ENCODE measurements at regions not wholly inside any gene's neighbourhood (a gene's known extent, or its start where the extent isn't known, plus 50 kb on each side); places are given as distances from the start of the nearest gene placed in this dataset.
"Not testable (repeated sequence)": the region's sequence is repeated elsewhere in the genome, so short reads cannot be mapped to it uniquely, and the experiment has no call there.

DNA sequence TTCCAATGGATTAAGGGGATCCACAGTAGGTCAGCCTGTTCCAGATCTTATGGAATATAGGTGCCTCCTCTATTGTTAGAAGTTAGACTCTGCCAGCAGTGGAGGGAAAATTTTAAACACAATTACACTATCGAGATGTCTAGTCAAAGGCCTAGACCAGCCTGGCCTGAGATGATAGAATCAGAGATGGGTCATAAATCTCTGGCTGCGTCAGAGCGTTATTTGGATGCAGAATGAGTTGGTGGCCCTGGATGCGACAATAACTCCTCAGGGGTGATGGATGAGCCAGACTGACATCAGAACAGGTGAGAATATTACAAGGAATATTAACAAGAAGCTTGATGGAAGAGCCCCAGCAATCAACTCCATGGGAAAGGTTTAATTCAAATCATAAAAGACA is 149.3 kb upstream of the TCF4 start:
- no peak for DNase-seq (ENCODE audit: low spot score)

DNA sequence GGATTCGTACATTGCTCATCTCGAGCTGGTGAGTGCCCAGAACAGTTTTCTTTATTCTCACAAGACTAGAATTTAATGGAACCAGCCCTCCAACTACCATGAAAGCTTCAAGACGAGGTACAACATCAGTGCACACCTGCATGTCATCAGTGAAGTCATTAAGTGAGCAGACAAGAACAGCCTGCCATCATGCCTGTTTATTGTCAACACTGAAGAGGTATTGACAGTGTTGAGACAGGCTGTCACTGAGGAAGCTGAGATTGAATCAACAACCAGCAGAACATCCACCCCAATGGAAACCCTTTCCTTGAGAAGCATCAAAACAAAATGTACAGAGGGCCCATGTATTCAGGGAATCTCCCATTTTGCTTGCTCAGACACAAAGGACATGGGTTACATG is 148.0 kb upstream of the TCF4 start:
- no peak for DNase-seq (ENCODE audit: low spot score)

DNA sequence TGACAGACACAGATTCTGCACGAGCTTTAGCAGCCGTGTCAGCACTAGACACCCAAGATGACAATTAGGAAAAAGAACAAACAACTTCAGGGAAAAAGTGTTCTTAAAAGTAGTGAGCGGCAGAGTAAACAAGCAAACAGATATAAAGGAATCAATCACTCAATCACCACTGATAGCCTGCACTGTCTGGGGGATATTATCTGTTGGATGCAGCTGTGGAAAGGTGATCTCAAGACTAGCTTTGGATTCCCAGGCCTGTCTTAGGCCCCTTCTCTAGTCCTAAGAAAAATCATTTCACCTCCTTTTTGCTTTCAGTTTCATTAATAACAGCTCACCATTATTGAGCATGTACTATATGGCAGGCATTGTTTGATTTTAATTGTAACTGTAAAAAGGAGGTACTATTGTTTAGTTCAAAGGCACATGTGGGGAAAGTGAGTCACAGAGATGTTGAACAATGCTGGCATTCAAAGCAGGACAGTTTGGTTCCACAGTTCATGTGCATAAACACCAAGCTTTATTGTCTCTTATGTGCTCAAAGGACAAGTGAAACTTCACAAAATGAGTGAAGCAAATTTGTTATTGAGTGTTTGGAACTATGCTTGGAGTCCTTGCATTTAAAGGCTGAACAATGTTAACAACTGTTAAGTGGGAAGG is 147.3 kb upstream of the TCF4 start:
- peak; percentile 70 for DNase-seq (ENCODE audit: low spot score)

DNA sequence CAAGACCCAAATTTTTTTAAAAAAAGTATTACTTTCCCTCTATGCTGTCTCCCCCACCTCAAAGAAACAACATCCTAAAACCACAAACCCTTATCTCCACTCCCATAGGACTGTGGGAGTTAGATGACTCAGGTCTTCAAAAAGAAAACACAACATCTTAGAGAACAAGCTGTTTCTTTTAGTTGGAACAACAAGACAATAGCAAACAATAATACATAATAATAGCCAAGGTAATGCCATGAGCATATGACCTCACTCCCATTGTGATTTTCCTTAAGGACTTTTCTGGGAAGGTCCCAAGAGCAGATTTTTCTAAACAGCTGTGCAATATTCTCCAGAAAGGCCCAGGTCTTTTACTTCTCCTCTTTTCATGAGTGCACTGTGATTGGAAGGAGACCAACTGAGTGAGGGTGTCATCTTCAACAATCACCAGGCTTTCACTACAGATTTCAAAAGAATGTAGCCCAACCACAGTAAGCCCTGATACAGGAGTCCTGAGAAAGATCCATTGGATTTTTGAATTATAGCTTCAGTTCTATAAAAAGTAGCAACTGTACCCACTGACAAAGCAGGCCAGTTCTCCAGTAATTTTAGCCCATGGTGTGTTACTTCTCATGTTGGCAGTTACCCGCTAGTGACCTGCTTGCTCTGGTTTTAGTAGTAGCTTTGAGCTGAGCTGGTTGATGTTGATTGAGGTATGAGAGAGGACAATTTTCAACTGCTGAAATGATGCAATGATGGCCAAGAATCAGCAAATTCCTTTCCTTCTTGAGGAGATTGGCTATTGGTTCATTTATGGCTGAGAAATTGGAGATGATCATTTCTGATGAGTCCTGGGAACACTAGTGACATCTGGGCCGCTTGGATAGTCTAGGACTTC is 144.5 kb upstream of the TCF4 start:
- no peak for DNase-seq (ENCODE audit: low spot score)

DNA sequence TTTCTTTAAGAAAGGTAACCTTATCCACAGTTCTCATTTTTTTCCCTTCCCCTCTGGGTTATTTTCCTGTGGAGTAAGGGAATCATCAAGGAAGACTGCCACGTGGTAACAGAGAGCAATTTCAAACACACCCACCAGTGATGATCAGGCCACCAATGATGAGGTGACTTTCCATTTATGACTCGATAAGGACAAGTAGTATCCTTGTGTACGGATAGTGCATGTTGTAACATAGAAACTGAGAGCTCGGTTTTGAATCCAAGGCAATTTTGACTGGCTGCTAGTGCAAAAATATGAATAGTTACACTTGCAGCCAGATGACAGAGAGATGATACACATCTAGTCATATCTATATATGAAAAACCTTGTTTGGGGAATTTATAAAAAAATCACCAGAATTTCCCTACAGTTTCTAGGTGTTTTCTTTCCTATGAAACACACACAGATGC is 143.6 kb upstream of the TCF4 start:
- DNase-seq (ENCODE audit: low spot score) = no peak

DNA sequence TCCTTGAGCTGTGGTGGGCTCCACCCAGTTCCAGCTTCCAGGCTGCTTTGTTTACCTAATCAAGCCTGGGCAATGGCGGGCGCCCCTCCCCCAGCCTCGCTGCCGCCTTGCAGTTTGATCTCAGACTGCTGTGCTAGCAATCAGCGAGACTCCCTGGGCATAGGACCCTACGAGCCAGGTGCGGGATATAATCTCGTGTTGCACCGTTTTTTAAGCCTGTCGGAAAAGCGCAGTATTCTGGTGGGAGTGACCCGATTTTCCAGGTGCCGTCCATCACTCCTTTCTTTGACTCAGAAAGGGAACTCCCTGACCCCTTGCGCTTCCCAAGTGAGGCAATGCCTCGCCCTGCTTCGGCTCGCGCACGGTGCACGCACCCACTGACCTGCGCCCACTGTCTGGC is 133.0 kb upstream of the TCF4 start:
- DNase-seq (ENCODE audit: low spot score) = not testable (repeated sequence)

DNA sequence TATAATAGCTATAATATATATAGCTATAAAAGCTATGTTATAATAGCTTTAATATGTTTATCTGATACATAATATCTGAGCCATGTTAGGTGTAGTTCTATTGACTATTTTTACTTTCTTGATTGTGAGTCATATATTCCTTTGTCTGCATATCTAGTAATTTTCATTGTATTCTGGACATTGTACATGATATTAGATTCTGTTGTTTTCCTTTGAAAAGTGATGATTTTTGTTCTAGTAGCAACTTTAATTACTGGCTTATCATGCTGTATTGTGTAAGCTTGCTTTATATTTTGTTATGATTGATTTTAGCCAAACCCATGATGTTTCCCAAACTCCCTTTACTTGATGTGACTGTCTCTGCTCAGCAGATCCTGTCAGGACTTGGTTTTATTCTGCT is 125.7 kb upstream of the TCF4 start:
- DNase-seq (ENCODE audit: low spot score) = no peak

DNA sequence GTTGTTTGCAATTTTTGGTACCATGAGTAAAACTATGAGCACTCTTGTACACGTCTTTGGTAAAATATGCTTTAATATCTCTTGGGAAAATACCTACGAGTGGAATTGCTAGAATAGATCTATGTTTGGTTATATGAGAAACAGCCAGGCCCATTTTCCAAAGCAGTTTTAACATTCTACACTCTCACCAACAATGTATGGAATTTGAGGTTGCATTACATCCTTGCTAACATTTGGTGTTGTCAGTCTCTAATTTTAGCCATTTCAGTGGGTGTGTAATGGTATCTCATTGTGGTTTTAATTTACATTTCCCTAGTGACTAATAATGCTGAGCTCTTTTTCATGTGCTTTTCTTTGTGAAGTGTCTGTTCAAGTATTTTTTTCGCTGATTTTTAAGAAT is 118.9 kb upstream of the TCF4 start:
- no peak for DNase-seq (ENCODE audit: low spot score)

DNA sequence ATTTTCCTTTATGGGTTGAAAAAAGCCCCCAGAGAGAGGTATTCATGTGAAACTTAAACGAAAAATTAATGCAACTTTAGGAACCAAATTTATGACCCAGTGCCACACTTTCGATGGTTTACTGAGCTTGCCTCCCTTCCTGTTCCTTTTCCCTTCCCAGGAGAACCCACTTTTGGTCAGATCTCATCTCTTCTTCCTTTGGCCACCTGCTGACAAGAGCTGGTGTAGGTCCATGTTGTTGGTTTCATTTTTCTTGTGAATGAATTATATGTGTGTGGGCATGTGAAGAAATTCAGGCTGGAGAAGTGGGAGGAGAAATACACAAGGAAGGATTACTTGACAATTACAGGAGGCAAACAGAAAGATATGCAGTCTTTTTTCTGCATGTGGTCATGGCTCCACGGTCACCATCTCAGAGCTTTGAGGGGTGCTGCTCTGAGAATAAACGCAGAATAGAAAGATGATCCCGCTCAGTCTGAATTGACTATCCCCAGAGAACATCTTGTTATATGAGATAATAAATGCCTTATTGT is 111.3 kb upstream of the TCF4 start:
- no peak for DNase-seq (ENCODE audit: low spot score)

DNA sequence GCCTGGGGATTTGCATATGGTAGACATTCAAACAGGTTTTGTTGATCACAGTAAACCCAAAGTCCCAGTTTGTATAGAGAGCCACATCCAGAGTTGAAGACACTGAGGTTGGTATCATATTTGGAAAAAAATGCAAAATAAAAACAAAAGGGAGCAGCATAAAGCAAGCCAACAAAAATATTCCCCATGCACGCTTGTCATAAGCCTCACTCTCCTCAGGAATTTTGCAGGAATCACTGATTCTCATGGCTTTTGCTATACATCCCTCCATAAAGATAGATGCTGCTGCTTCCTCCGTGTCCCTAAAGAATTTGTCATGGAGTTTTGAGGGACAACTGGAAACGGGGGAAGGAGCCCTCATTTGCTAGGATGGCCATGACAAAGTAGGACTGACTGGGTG is 108.8 kb upstream of the TCF4 start:
- DNase-seq (ENCODE audit: low spot score) = no peak

DNA sequence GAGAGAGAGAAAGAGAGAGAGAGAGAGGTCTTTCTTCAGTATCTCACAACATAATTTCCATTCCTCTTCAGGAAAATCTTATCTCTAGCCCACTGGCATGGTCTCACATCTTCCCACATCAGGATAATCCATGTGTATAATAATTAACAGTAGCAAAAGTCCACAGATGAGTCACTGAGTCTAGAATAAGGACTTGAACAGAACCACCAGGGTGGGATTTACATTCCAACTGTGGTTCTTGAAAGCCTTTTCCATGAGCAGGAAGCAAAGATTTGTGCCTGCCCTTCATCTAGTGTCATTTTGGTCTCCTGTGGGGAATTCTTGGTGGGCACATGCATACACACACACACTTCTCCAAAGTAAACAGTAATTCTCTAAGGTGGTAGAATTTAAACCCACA is 107.1 kb upstream of the TCF4 start:
- DNase-seq (ENCODE audit: low spot score) = no peak

DNA sequence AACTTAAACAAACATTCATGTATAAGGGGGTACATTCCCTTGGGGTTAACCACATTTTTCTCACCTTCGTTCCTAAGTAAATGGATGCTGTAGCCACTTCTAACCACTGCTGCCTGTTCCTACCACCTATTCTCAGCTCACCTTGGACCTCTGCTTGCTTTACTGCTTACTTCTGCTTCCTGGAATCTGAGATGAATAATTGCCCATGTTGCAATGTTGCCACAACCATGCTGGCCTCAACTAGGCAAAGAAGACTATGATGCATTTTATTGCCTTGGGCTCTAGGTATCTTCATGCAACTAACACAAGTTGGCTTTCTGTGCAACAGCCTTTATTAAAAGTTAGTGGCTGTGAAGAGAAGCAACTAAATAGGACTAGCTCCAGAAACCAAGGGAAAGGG is 106.3 kb upstream of the TCF4 start:
- DNase-seq (ENCODE audit: low spot score) = no peak

DNA sequence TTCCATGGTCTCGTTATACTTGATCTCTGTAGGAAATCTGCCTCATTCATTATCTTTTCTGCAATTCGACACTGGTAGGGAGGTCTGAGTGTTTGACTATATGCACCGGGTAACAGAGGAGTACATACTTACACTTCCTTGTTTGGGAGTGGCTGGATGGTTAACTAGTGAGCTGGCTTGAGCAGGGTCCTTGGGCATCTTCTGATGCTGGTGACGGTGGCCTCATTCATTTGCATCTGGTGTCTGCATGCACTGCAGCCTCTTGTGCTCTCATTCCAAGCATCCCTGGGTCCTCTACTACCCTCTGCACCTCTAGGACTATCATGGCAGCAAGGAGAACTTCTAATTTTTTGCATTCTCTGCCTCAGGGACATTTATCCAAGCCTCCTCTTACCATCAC is 100.0 kb upstream of the TCF4 start:
- DNase-seq (ENCODE audit: low spot score) = no peak

DNA sequence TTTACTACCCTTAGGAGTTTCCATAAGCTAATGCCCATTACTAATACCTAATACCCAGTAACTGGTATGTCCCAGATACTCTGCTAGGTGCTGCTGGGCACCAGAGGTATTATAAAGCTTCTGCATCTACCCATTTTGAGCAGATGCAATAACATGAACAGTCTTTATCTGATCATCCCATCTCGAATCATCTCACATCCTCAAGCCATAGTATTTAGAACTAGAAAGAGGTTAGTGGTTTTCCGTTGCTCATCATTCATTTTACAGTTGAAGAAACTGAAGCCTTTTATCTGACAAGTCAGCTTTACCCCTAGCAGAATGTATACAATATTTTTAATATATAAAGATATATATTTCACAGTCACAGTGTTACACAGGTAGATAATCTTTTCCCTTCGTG is 99.1 kb upstream of the TCF4 start:
- no peak for DNase-seq (ENCODE audit: low spot score)

DNA sequence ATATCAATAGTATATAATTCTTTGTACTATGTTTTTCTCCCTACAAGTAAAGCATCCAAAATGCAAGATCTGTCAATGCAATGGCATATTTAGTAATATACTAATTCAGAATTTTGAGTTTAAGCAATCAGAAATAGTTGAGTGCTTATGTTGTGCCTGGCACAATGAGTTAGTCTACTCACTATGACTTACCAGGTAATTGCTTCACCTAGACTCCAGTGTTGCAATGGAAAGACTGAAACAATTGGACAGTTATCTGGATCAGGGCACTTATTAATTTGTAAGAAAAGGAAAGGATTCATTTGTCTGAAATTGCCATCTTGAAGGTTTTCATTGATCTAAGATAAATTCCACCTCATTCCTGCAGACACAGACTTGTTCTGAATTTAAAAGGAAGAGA is 97.6 kb upstream of the TCF4 start:
- DNase-seq (ENCODE audit: low spot score) = no peak

DNA sequence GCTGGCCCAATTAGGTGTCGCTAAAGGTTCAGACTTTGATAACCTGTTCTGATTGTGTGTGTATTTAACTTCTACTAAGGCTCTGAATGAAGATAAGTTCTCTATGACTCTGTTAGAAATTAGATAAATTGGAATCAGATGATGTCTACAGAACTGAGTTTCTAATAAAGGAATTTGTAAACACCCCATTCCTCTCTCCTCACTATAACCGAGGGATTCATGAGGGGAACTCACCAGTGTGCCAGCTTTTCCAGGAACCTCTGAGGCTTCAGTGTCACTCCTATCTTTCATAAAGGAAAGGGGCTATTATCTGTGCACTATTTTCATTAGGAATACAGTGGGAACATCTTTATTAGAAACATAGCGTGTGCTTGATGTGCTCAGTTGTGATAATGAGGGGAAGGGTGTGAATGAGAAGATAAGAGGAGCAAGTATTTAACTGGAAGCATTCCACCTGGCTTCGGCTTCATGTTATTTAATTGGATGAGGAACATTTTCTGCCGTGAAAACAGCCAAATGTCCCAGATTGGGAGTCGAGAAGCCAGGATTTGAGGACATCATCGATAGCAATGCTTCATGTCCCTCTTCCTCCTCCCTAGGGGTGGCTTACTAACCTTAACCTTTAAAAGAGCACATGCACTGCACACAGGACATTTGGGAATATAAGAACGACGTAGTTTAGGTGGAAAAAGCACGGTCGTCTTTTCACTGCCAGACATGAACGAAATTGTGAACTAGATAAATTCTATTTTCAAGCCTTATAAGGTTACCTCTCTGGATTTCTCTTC is 84.8 kb upstream of the TCF4 start:
- no peak for DNase-seq (ENCODE audit: low spot score)

DNA sequence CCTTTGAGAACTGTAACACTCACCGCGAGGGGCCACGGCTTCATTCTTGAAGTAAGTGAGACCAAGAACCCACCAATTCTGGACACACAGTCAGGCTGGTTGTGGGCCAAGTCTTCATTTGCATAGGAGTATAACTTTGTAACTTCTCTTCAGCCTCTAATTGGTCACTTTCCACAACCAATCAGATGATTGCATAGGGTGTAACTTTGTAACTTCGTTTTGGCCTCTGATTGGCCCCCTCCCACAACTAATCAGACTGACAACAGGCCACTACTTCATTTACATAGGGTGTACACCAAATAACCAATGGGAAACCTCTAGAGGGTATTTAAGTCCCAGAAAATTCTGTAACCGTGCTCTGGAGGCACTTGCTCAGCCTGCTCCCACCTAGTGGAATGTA is 77.5 kb upstream of the TCF4 start:
- DNase-seq (ENCODE audit: low spot score) = no peak

DNA sequence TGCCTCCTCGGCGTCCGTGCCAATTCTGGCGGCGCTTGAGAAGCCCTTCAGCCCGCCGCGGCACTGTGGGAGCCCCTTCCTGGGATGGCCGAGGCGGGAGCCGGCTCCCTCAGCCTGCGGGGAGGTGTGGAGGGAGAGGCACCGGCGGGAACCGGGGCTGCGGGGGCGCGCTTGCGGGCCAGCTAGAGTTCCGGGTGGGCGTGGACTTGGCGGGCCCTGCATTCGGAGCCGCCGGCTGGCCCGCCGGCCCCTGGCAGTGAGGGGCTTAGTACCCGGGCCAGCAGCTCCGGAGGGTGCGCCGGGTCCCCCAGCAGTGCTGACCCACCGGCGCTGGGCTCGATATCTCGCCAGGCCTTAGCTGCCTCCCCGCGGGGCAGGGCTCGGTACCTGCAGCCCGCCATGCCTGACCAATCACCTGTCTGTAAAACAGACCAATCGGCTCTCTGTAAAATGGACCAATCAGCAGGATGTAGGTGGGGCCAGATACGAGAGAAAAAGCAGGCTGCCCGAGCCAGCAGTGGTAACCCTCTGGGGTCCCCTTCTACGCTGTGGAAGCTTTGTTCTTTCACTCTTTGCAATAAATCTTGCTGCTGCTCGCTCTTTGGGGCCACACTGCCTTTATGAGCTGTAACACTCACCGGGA is 76.9 kb upstream of the TCF4 start:
- DNase-seq (ENCODE audit: low spot score) = not testable (repeated sequence)

DNA sequence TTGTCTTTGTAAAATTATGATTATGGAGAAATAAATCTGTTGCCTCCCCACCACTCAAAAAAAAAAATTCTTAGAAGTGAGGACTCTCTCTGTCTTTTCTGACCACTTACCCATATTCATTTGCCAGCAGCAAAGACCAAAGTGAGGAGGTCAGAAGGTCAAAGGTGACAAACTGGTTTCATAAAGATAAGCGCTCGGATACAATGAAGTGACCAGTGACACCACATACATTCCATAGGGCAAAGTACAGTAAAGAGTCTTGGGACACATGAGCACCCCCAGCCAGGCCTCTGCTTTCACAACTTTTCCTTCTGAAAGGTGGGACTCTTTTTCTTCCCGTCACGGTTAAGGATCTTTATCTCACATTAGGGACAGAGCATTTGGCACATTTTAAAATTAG is 75.9 kb upstream of the TCF4 start:
- DNase-seq (ENCODE audit: low spot score) = no peak

DNA sequence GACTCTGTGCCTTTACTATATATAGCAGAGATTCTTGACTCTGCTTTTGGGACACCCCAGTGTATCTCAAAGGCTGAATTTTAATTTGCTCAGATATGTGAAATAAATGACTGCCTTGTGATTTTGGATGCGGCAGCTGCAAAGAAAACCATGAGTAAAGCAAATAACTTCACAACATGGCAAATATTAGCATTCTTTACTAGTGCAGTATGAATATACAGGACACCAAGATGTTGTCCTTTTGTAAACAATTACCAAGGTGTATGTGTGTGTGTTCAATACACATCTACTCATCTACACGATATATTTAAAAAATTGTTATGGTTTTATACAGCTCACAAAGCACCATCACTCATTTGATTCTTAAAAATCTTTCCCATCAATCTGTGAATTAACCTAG is 70.6 kb upstream of the TCF4 start:
- no peak for DNase-seq (ENCODE audit: low spot score)

DNA sequence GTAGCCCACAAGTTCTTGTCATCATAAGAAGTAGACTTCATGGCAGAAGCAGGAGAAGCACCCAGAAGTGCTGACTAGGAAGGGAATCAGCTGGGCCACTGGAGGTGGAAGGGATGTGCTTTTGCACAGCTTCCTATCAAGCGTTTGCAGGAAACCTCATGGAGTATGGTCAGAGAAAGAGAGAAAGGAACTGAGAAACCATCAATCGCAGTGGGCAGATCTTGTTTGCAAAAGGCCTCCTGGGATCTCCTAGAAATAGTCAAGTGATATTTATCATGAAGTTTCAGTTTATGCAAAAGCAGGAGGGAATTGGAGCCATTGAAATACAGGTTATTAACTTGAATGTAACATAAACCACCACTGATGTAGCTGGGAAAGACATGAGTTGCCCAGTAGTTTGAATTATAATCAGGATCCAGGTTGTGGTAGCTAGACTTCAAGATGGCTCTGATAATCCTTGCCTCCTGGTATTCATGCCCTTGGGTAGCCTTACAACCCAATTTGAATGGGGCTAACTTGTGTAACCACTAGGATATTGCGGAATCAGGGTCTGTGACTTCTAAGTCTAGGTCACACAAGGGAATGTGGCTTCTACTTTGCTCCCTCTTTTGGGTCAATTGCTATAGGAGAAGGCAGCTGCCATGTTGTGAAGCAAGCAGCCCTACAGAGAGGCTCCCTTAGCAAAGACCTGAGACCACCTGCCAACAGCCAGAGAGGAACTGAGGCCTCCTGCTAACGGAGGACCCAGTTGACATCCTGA is 69.8 kb upstream of the TCF4 start:
- no peak for DNase-seq (ENCODE audit: low spot score)

Measured in pons (tissue), 1 donor.